HCT116 (cell line): ENCODE measurements at regions not wholly inside any gene's neighbourhood (a gene's known extent, or its start where the extent isn't known, plus 50 kb on each side); places are given as distances from the start of the nearest gene placed in this dataset.

Experiments
- ATAC-seq: fragments of 200-7000 bp; cut with Tn5 transposase; 2 replicates; pipeline ENCODE4 v1.9.1; 2020; ENCODE audit warnings: mild to moderate bottlenecking, moderate library complexity
- BruUV-seq: library from RNA; stranded (reverse); fragments of 400-500 nt; replicated peaks from 2 replicates; lab custom pipeline; 2021; lab: Mats Ljungman, UMichigan
- CTCF ChIA-PET: fragments of 300-600 bp; sonication (Branson Sonifier 250); formaldehyde crosslinking; loops from one replicate; lab custom pipeline; 2021; ENCODE audit warnings: antibody characterized with exemption; lab: Charles Lee
- POLR2A ChIA-PET: fragments of 300-600, 350-600 bp; sonication (Branson Sonifier 250); formaldehyde crosslinking; loops from one replicate; lab custom pipeline; 2021; ENCODE audit warnings: antibody characterized with exemption; lab: Charles Lee
- RAD21 ChIA-PET, 2 experiments: fragments of 300-600 bp; sonication (Branson Sonifier 250); formaldehyde crosslinking; loops; one replicate each; lab custom pipeline; 2023; ENCODE audit warnings: low total read pairs in 2 of 2; ENCODE audit not compliant: uncharacterized antibody in 2 of 2, unreplicated experiment in 2 of 2, low non-redundant PET in 1 of 2; lab: Charles Lee
- DNase-seq: peaks from one replicate; pipeline ENCODE4 v3.0.0-alpha.2; 2010; ENCODE audit warnings: low read depth, low spot score
- H2AFZ ChIP-seq: fragments of 200-600 bp; shearing (Covaris generic), sonication (generic); 2 replicates; pipeline ENCODE4 v1.6.1; 2017; ENCODE audit warnings: low read depth, mixed run types, mixed read lengths, antibody characterized with exemption, low read length; ENCODE audit not compliant: poor library complexity, severe bottlenecking
- H3K27ac ChIP-seq: 2 replicates; pipeline ENCODE4 v1.5.1; 2012; ENCODE audit warnings: low read depth, low read length
- H3K27me3 ChIP-seq: fragments of 200-600 bp; sonication (generic); 2 replicates; pipeline ENCODE4 v1.6.1; 2016; ENCODE audit warnings: mixed run types, low read length, mixed read lengths; ENCODE audit not compliant: insufficient read depth
- H3K36me3 ChIP-seq, 2 experiments: fragments of 200-500 bp in 1 of 2; fragments of 200-600 bp in 1 of 2; sonication (Bioruptor generic) in 1 of 2; sonication (generic) in 1 of 2; 2 replicates each; pipeline versions ENCODE4 v1.5.1 to v1.6.1; 2014 to 2016; ENCODE audit warnings: low read length in 2 of 2, inconsistent platforms in 1 of 2, mixed read lengths in 1 of 2, mixed run types in 1 of 2; ENCODE audit not compliant: insufficient read depth in 2 of 2, control insufficient read depth in 1 of 2
- H3K4me1 ChIP-seq, 2 experiments: fragments of 200-600 bp in 1 of 2; sonication (generic) in 1 of 2; 2 replicates each; pipeline versions ENCODE4 v1.5.1 to v1.6.1; 2012 to 2017; ENCODE audit warnings: low read length in 2 of 2, inconsistent platforms in 1 of 2, mild to moderate bottlenecking in 1 of 2, mixed read lengths in 1 of 2, mixed run types in 1 of 2, moderate library complexity in 1 of 2; ENCODE audit not compliant: insufficient read depth in 2 of 2, control insufficient read depth in 1 of 2
- H3K4me2 ChIP-seq: fragments of 200-600 bp; sonication (generic); 2 replicates; pipeline ENCODE4 v1.6.1; 2017; ENCODE audit warnings: mixed run types, low read length, mixed read lengths
- H3K4me3 ChIP-seq, 2 experiments: fragments of 200-600 bp in 1 of 2; sonication (generic) in 1 of 2; replicated peaks in 1 of 2; 2 replicates each; pipeline ENCODE4 v1.5.1; 2011 to 2016; ENCODE audit warnings: low read length in 2 of 2, control low read depth in 1 of 2, low read depth in 1 of 2, mild to moderate bottlenecking in 1 of 2, mixed read lengths in 1 of 2, mixed run types in 1 of 2
- H3K79me2 ChIP-seq: fragments of 200-600 bp; sonication (generic); 2 replicates; pipeline ENCODE4 v1.6.1; 2017; ENCODE audit warnings: mild to moderate bottlenecking, mixed run types, low read length, moderate library complexity, mixed read lengths; ENCODE audit not compliant: insufficient read depth
- H3K9ac ChIP-seq: fragments of 200-600 bp; sonication (generic); 2 replicates; pipeline ENCODE4 v1.6.1; 2016; ENCODE audit warnings: low read length, mixed read lengths
- H3K9me2 ChIP-seq: fragments of 200-600 bp; sonication (generic), shearing (Covaris generic); 2 replicates; pipeline ENCODE4 v1.6.1; 2017; ENCODE audit warnings: mixed run types, mild to moderate bottlenecking, moderate library complexity; ENCODE audit not compliant: insufficient read depth
- H3K9me3 ChIP-seq, 2 experiments: fragments of 200-500 bp in 1 of 2; fragments of 200-600 bp in 1 of 2; sonication (Bioruptor generic) in 1 of 2; sonication (generic) in 1 of 2; 2 replicates each; pipeline ENCODE4 v1.6.1; 2014 to 2017; ENCODE audit warnings: low read length in 2 of 2, mixed read lengths in 2 of 2, inconsistent platforms in 1 of 2, low read depth in 1 of 2, mild to moderate bottlenecking in 1 of 2, mixed run types in 1 of 2, moderate library complexity in 1 of 2; ENCODE audit not compliant: control insufficient read depth in 1 of 2, insufficient read depth in 1 of 2
- H4K20me1 ChIP-seq: fragments of 200-600 bp; sonication (generic), shearing (Covaris generic); 2 replicates; pipeline ENCODE4 v1.6.1; 2017; ENCODE audit warnings: mixed run types, mild to moderate bottlenecking, moderate library complexity; ENCODE audit not compliant: insufficient read depth
- CBX3 ChIP-seq: IDR thresholded peaks from 2 replicates; pipeline ENCODE4 v1.6.1; 2012; ENCODE audit warnings: low read depth
- CEBPB ChIP-seq: IDR thresholded peaks from 2 replicates; pipeline ENCODE4 v1.6.1; 2012; ENCODE audit warnings: low read depth
- EGR1 ChIP-seq: IDR thresholded peaks from 2 replicates; pipeline ENCODE4 v1.6.1; 2012; ENCODE audit warnings: low read depth
- EZH2 ChIP-seq: fragments of 200-600 bp; sonication (generic); IDR thresholded peaks from 2 replicates; pipeline ENCODE4 v1.6.1; 2017; ENCODE audit warnings: antibody characterized with exemption, mixed run types
- POLR2A ChIP-seq: IDR thresholded peaks from 2 replicates; pipeline ENCODE4 v1.7.0; 2011; ENCODE audit warnings: borderline replicate concordance; ENCODE audit not compliant: insufficient read depth, insufficient read length; ENCODE audit errors: extremely low read depth
- POLR2AphosphoS5 ChIP-seq: IDR thresholded peaks from 2 replicates; pipeline ENCODE4 v1.6.1; 2011; ENCODE audit warnings: mild to moderate bottlenecking, low read depth, low read length, moderate library complexity
- RAD21 ChIP-seq: IDR thresholded peaks from 2 replicates; pipeline ENCODE4 v1.6.1; 2012; ENCODE audit warnings: low read depth, mild to moderate bottlenecking
- REST ChIP-seq: IDR thresholded peaks from 2 replicates; pipeline ENCODE4 v1.6.1; 2012; ENCODE audit warnings: low read depth
- SIN3A ChIP-seq: IDR thresholded peaks from 2 replicates; pipeline ENCODE4 v1.6.1; 2012; ENCODE audit warnings: low read depth
- SP1 ChIP-seq: IDR thresholded peaks from 2 replicates; pipeline ENCODE4 v1.6.1; 2012; ENCODE audit warnings: low read depth
- SRF ChIP-seq: IDR thresholded peaks from 2 replicates; pipeline ENCODE4 v1.6.1; 2012; ENCODE audit warnings: low read depth
- YY1 ChIP-seq: IDR thresholded peaks from 2 replicates; pipeline ENCODE4 v1.6.1; 2011; ENCODE audit warnings: low read length, low read depth, moderate library complexity, mild to moderate bottlenecking; ENCODE audit not compliant: insufficient replicate concordance; ENCODE audit errors: extremely low read depth
- ZFX ChIP-seq: fragments of 450-650 bp; IDR thresholded peaks from 2 replicates; pipeline ENCODE4 v1.6.1; 2017
- ZNF274 ChIP-seq: fragments of 200-500 bp; sonication (Bioruptor generic); IDR thresholded peaks from 2 replicates; pipeline ENCODE4 v1.6.1; 2014; ENCODE audit warnings: mild to moderate bottlenecking, low read depth, low read length, inconsistent platforms
- intact Hi-C: fragments of 100-400 bp; cut with micrococcal nuclease; formaldehyde crosslinking; loops from 2 replicates; pipeline ENCODE4 v1.10.0; 2022

GRCh38 chr2:78646533-78647364 is 378.8 kb upstream of the REG3G start:
- TF ChIP-seq SIN3A (no peak), SRF (no peak), POLR2A (no peak), CEBPB (no peak), CBX3 (no peak), EGR1 (no peak), EZH2 (no peak), ZFX (no peak), POLR2AphosphoS5 (no peak), YY1 (no peak), RAD21 (no peak), SP1 (no peak), ZNF274 (no peak), REST (no peak)
- POLR2A ChIA-PET = no interaction called here
- RAD21 ChIA-PET = no interaction called here
- Histone ChIP-seq H3K4me2 (no peak overlapping the region), H3K9me3 (peaks cover 9 to 11% of the 10 kb centered on the region in 2 experiments; a peak in 2 of 4 replicates), H3K9me2 (no peaks in the 10 kb centered on the region), H4K20me1 (no peaks in the 10 kb centered on the region), H3K27me3 (no peaks in the 10 kb centered on the region), H3K27ac (no peak overlapping the region), H3K4me3 (no peak overlapping the region), H3K4me1 (no peaks in the 10 kb centered on the region), H3K79me2 (no peaks in the 10 kb centered on the region), H3K9ac (no peak overlapping the region), H2AFZ (no peak overlapping the region), H3K36me3 (no peaks in the 10 kb centered on the region)
- CTCF ChIA-PET = no interaction called here
- DNase-seq = no peak
- no peak for ATAC-seq
- intact Hi-C loops = no loop called here
- no TSS peak for BruUV-seq
